Large intestine (tissue), 3 donors: ENCODE measurements at regions not wholly inside any gene's neighbourhood (a gene's known extent, or its start where the extent isn't known, plus 50 kb on each side); places are given as distances from the start of the nearest gene placed in this dataset.
"Not testable (repeated sequence)": the region's sequence is repeated elsewhere in the genome, so short reads cannot be mapped to it uniquely, and the experiment has no call there.

Experiments used
- DNase-seq, 2 donors: peaks; one replicate each; pipeline versions ENCODE4 v3.0.0 to v3.0.0-alpha.2; 2013
- H3K27ac ChIP-seq: one replicate; pipeline ENCODE4 v1.5.1; 2013; ENCODE audit warnings: low read length
- H3K27me3 ChIP-seq: 2 replicates; pipeline ENCODE4 v1.6.1; 2013; ENCODE audit warnings: low read length; ENCODE audit not compliant: control insufficient read depth, insufficient read depth
- H3K36me3 ChIP-seq: 2 replicates; pipeline ENCODE4 v1.6.1; 2013; ENCODE audit warnings: low read length; ENCODE audit not compliant: control insufficient read depth, insufficient read depth
- H3K4me1 ChIP-seq: one replicate; pipeline ENCODE4 v1.6.1; 2013; ENCODE audit warnings: low read length; ENCODE audit not compliant: control insufficient read depth, insufficient read depth
- H3K4me3 ChIP-seq: one replicate; pipeline ENCODE4 v1.5.1; 2013; ENCODE audit warnings: low read length
- H3K9me3 ChIP-seq: one replicate; pipeline ENCODE4 v1.6.1; 2013; ENCODE audit warnings: mild to moderate bottlenecking, low read depth, low read length, moderate library complexity; ENCODE audit not compliant: control insufficient read depth
- WGBS: methylation state at CpG from one replicate; pipeline ENCODE4 v1.1.5; 2013; ENCODE audit warnings: low lambda C conversion rate; ENCODE audit not compliant: insufficient coverage; 5-methylcytosine and 5-hydroxymethylcytosine counted together

- H3K4me3 ChIP-seq: no peak overlapping the region
- H3K27ac ChIP-seq: no peak overlapping the region
- no peak for DNase-seq
- H3K9me3 ChIP-seq: no peaks in the 10 kb centered on the region
- H3K4me1 ChIP-seq: no peaks in the 10 kb centered on the region
- H3K36me3 ChIP-seq: no peaks in the 10 kb centered on the region
- H3K27me3 ChIP-seq: no peaks in the 10 kb centered on the region
- WGBS: no CpG with 5 or more reads among the region's 4 CpGs
Measured at GRCh38 chr13:88248393-88248792, 577.2 kb downstream of the SLITRK5 start.

- no peaks in the 10 kb centered on the region for H3K36me3 ChIP-seq
- no CpG with 5 or more reads among the region's 3 CpGs for WGBS
- H3K27me3 ChIP-seq: no peaks in the 10 kb centered on the region
- no peak overlapping the region for H3K4me3 ChIP-seq
- H3K27ac ChIP-seq: no peak overlapping the region
- no peaks in the 10 kb centered on the region for H3K9me3 ChIP-seq
- no peak for DNase-seq
- H3K4me1 ChIP-seq: no peaks in the 10 kb centered on the region
Measured at GRCh38 chr13:88257706-88258105, 586.5 kb downstream of the SLITRK5 start.

GRCh38 chr13:88263808-88264207, 592.6 kb downstream of the SLITRK5 start:
- DNase-seq: no peak
- 95% methylated on average over 3 of the region's 3 CpGs for WGBS
- H3K27ac ChIP-seq: no peak overlapping the region
- no peaks in the 10 kb centered on the region for H3K4me1 ChIP-seq
- H3K4me3 ChIP-seq: no peak overlapping the region
- no peaks in the 10 kb centered on the region for H3K36me3 ChIP-seq
- H3K27me3 ChIP-seq: no peaks in the 10 kb centered on the region
- no peaks in the 10 kb centered on the region for H3K9me3 ChIP-seq

DNA sequence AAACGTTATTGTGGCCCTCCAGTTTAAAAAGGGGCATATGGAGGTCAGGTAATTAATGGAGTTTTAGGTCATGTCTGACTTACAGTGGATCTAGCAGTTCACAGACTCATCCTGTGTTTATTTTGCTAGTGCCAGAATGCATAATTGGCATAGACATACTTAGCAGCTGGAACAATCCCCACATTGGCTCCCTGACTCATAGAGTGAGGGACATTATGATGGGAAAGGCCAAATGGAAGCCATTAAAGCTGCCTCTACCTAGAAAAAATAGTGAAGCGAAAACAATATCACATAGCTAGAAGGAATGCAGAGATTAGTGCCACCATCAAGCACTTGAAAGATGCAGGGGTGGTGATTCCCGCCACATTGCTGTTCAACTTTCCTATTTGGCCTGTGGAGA, 610.7 kb downstream of the SLITRK5 start:
- no CpG with 5 or more reads among the region's 3 CpGs for WGBS
- H3K4me1 ChIP-seq: no peaks in the 10 kb centered on the region
- no peak overlapping the region for H3K27ac ChIP-seq
- H3K9me3 ChIP-seq: no peaks in the 10 kb centered on the region
- H3K36me3 ChIP-seq: no peaks in the 10 kb centered on the region
- DNase-seq: no peak
- H3K4me3 ChIP-seq: no peak overlapping the region
- no peaks in the 10 kb centered on the region for H3K27me3 ChIP-seq

GRCh38 chr13:88285329-88285728, 614.2 kb downstream of the SLITRK5 start:
- H3K27ac ChIP-seq: no peak overlapping the region
- no peaks in the 10 kb centered on the region for H3K36me3 ChIP-seq
- no peaks in the 10 kb centered on the region for H3K4me1 ChIP-seq
- no peak for DNase-seq
- H3K9me3 ChIP-seq: no peaks in the 10 kb centered on the region
- H3K27me3 ChIP-seq: no peaks in the 10 kb centered on the region
- no peak overlapping the region for H3K4me3 ChIP-seq
- 100% methylated on average over 1 of the region's 4 CpGs for WGBS

DNA sequence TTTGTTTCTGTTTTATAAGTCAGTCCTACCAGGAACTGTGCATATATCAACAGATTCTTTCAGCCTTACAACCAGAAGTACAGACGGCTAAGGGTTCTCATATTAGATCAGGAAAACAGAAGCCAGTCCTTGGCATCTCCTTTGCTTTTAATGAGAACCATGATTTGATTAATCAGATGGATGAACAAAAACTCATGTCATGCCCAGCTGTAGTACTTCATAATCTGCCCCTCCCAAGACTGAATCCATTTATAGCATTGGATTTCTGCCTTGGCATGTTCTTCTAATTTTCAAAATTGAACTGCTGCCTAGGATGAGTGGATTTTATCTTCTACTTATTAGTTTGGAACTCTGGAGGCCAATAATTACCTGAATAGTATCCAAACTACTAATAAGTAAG, 617.2 kb downstream of the SLITRK5 start:
- no peaks in the 10 kb centered on the region for H3K36me3 ChIP-seq
- H3K4me3 ChIP-seq: no peak overlapping the region
- no CpG with 5 or more reads among the region's 1 CpG for WGBS
- no peaks in the 10 kb centered on the region for H3K27me3 ChIP-seq
- no peak for DNase-seq
- no peaks in the 10 kb centered on the region for H3K4me1 ChIP-seq
- H3K9me3 ChIP-seq: peaks cover 7% of the 10 kb centered on the region
- no peak overlapping the region for H3K27ac ChIP-seq

GRCh38 chr13:88291731-88292130, 620.6 kb downstream of the SLITRK5 start:
- no CpG with 5 or more reads among the region's 26 CpGs for WGBS
- DNase-seq, H3K27me3 ChIP-seq, H3K27ac ChIP-seq, H3K4me1 ChIP-seq, H3K9me3 ChIP-seq, H3K4me3 ChIP-seq, H3K36me3 ChIP-seq: not testable (repeated sequence)

DNA sequence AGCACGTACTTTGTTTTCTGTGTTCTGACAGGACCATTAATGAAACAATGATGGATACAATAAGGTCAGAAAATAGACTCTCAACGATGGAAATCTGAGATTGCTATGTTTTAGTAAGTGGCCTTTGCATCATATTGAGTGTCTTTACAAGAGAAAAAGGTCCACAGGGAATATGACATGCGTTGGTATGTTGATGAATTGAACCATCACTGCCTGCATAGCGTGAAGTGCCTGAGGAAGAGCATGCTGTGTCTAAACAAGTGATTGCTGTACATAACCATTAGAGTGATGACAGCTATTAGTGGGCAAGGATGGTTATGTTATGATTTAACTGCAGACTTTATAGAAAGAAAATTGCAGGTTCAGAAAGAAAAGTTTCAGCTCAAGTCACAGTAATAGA, 623.2 kb downstream of the SLITRK5 start:
- DNase-seq: no peak
- Histone ChIP-seq H3K4me3 (no peak overlapping the region), H3K27ac (no peak overlapping the region), H3K36me3 (no peaks in the 10 kb centered on the region), H3K4me1 (no peaks in the 10 kb centered on the region), H3K27me3 (no peaks in the 10 kb centered on the region), H3K9me3 (peaks cover 7% of the 10 kb centered on the region)
- 72% methylated on average over 2 of the region's 4 CpGs for WGBS

GRCh38 chr13:88303157-88303556, 632.0 kb downstream of the SLITRK5 start:
- Histone ChIP-seq H3K27ac (no peak overlapping the region), H3K4me3 (no peak overlapping the region), H3K4me1 (no peaks in the 10 kb centered on the region), H3K36me3 (no peaks in the 10 kb centered on the region), H3K27me3 (no peaks in the 10 kb centered on the region), H3K9me3 (no peaks in the 10 kb centered on the region)
- WGBS: 86% methylated on average over 1 of the region's 3 CpGs
- DNase-seq: no peak

DNA sequence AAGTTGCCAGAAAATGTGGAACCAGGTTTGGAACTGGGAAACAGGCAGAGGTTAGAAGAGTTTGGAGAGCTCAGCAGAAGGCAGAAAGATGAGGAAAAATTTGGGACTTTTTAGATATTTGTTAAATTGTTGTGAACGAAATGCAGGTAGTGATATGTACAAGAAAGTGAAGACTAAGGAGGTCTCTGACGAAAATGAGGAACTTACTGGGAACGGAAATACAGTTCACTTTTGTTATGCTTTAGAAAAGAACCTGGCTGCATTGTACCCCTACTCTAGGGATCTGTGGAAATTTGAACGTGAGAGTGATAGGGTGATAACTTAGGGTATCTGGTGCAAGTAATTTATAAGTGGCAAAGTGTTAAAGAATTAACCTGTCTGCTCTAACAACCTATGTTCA, 632.4 kb downstream of the SLITRK5 start:
- Histone ChIP-seq H3K4me1 (no peaks in the 10 kb centered on the region), H3K27ac (no peak overlapping the region), H3K27me3 (no peaks in the 10 kb centered on the region), H3K4me3 (no peak overlapping the region), H3K36me3 (no peaks in the 10 kb centered on the region), H3K9me3 (no peaks in the 10 kb centered on the region)
- WGBS: 85% methylated on average over 2 of the region's 4 CpGs
- no peak for DNase-seq

GRCh38 chr13:88314496-88314895, 643.3 kb downstream of the SLITRK5 start:
- 100% methylated on average over 1 of the region's 1 CpG for WGBS
- Histone ChIP-seq H3K4me1 (no peaks in the 10 kb centered on the region), H3K27me3 (no peaks in the 10 kb centered on the region), H3K9me3 (no peaks in the 10 kb centered on the region), H3K36me3 (no peaks in the 10 kb centered on the region), H3K4me3 (no peak overlapping the region), H3K27ac (no peak overlapping the region)
- no peak for DNase-seq
